Omental fat pad (tissue), 3 donors: ENCODE measurements at regions not wholly inside any gene's neighbourhood (a gene's known extent, or its start where the extent isn't known, plus 50 kb on each side); places are given as distances from the start of the nearest gene placed in this dataset.
A peak's percentile ranks its signal among the peaks of the same experiment; 100 is the strongest.

Experiments used
- ATAC-seq: fragments of 150-250 bp; one replicate; pipeline ENCODE4 v1.9.1; 2016; ENCODE audit warnings: mild to moderate bottlenecking, moderate library complexity; ENCODE audit not compliant: low FRiP score
- DNase-seq: peaks from one replicate; pipeline ENCODE4 v3.0.0-alpha.2; 2019; ENCODE audit warnings: low spot score
- CTCF ChIP-seq, 3 donors: fragments of 450-650 bp; IDR thresholded peaks; one replicate each; pipeline ENCODE4 v1.5.1; 2016 to 2017; ENCODE audit warnings: antibody characterized with exemption in 3 of 3, mild to moderate bottlenecking in 3 of 3, moderate library complexity in 2 of 3

GRCh38 chr13:22235285-22235949, 564.5 kb downstream of the FGF9 start:
- no peak for TF ChIP-seq CTCF (IDR thresholded peaks at IDR 0.05)
- DNase-seq: no peak
- peak; percentile 78 for ATAC-seq

- DNase-seq (no peak), ATAC-seq (peak; percentile 50)
- no peak for TF ChIP-seq CTCF (IDR thresholded peaks at IDR 0.05)
Observed at GRCh38 chr13:22235950-22236290, 565.0 kb downstream of the FGF9 start.

- DNase-seq (no peak), ATAC-seq (no peak)
- no peak for TF ChIP-seq CTCF (IDR thresholded peaks at IDR 0.05)
Observed at GRCh38 chr13:22238269-22238668, 567.4 kb downstream of the FGF9 start.

- ATAC-seq: no peak
- no peak for DNase-seq
- no peak for TF ChIP-seq CTCF (IDR thresholded peaks at IDR 0.05)
Observed at GRCh38 chr13:22240716-22241115, 569.8 kb downstream of the FGF9 start.

- no peak for DNase-seq
- TF ChIP-seq CTCF (IDR thresholded peaks at IDR 0.05): no peak
- ATAC-seq: no peak
Observed at GRCh38 chr13:22243469-22244163, 572.7 kb downstream of the FGF9 start.

GRCh38 chr13:22252281-22252830, 581.5 kb downstream of the FGF9 start:
- DNase-seq (no peak), ATAC-seq (no peak)
- no peak for TF ChIP-seq CTCF (IDR thresholded peaks at IDR 0.05)

- TF ChIP-seq CTCF (IDR thresholded peaks at IDR 0.05): no peak
- ATAC-seq (no peak), DNase-seq (no peak)
Observed at GRCh38 chr13:22253107-22253506, 582.2 kb downstream of the FGF9 start.
